ENCODE measurements at regions not wholly inside any gene's neighbourhood (a gene's known extent, or its start where the extent isn't known, plus 50 kb on each side); places are given as distances from the start of the nearest gene placed in this dataset.

GRCh38 chr22:48254311-48254873 lies 1491.9 kb downstream of the TBC1D22A start:
- DNase-seq: no peak

GRCh38 chr22:48253573-48253972 lies 1491.1 kb downstream of the TBC1D22A start:
- DNase-seq: no peak

GRCh38 chr22:48253136-48253535 lies 1490.7 kb downstream of the TBC1D22A start:
- no peak for DNase-seq

- DNase-seq: no peak
Observed at GRCh38 chr22:48251629-48252028, 1489.2 kb downstream of the TBC1D22A start.

- no peak for DNase-seq
Observed at GRCh38 chr22:48250937-48251530, 1488.6 kb downstream of the TBC1D22A start.

GRCh38 chr22:48250286-48250895 lies 1487.9 kb downstream of the TBC1D22A start:
- no peak for DNase-seq

GRCh38 chr22:48249713-48250268 lies 1487.3 kb downstream of the TBC1D22A start:
- no peak for DNase-seq

GRCh38 chr22:48248901-48249455 lies 1486.5 kb downstream of the TBC1D22A start:
- no peak for DNase-seq

- DNase-seq: no peak
Observed at GRCh38 chr22:48247829-48248228, 1485.4 kb downstream of the TBC1D22A start.

- no peak for DNase-seq
Observed at GRCh38 chr22:48245196-48245485, 1482.7 kb downstream of the TBC1D22A start.

- DNase-seq: no peak
Observed at GRCh38 chr22:48244388-48245195, 1482.1 kb downstream of the TBC1D22A start.

GRCh38 chr22:48242461-48242864 lies 1480.0 kb downstream of the TBC1D22A start:
- DNase-seq: no peak

GRCh38 chr22:48241658-48242057 lies 1479.2 kb downstream of the TBC1D22A start:
- DNase-seq: no peak

- DNase-seq: no peak
Observed at GRCh38 chr22:48240935-48241230, 1478.4 kb downstream of the TBC1D22A start.

GRCh38 chr22:48240148-48240934 lies 1477.9 kb downstream of the TBC1D22A start:
- no peak for DNase-seq

- no peak for DNase-seq
Observed at GRCh38 chr22:48239461-48240147, 1477.2 kb downstream of the TBC1D22A start.

- no peak for DNase-seq
Observed at GRCh38 chr22:48238966-48239365, 1476.5 kb downstream of the TBC1D22A start.

- DNase-seq: no peak
Observed at GRCh38 chr22:48238284-48238915, 1476.0 kb downstream of the TBC1D22A start.

- no peak for DNase-seq
Observed at GRCh38 chr22:48237466-48238283, 1475.2 kb downstream of the TBC1D22A start.

- no peak for DNase-seq
Observed at GRCh38 chr22:48236261-48236660, 1473.8 kb downstream of the TBC1D22A start.

GRCh38 chr22:48235744-48236143 lies 1473.3 kb downstream of the TBC1D22A start:
- no peak for DNase-seq
